RKO (cell line): ENCODE measurements at regions not wholly inside any gene's neighbourhood (a gene's known extent, or its start where the extent isn't known, plus 50 kb on each side); places are given as distances from the start of the nearest gene placed in this dataset.
A peak's percentile ranks its signal among the peaks of the same experiment; 100 is the strongest.

Experiments
- DNase-seq: peaks from one replicate; pipeline ENCODE4 v3.0.0-alpha.2; 2016; ENCODE audit warnings: low spot score

DNA sequence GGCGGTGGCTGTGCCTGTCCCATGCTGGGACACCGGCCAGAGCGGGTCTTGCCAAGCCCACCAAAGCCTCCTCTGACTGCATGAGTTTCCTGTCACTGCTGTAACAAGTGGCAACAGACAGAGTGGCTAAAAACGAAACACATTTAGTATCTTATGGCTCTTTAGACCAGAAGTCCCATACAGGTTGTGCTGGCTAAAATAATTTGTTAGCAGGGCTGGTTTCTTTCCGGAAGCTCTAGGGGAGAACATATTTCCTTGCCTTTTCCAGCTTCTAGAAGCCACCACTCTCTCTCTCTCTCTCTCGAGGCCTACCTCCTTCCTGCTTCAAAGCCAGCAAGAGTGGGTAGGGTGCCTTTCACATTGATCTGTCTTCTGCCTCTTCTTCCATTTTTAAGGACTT, 171.6 kb upstream of the PLPP4 start:
- no peak for DNase-seq

DNA sequence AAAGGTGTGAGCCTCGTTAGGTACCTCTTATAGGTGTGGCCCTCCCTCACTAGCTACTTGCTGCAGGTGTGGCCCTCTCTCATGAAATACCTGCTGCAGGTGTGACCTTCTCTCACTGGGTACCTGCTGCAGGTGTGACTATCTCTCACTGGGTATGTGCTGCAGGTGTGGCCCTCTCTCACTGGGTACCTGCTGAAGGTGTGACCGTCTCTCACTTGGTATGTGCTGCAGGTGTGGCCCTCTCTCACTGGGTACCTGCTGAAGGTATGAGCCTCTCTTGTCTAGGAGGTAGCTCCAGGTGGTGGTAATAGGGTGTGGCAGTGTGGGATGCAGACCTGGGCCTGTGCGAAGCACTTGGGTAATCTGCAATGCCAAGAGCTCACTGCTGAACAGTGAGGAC, 170.7 kb upstream of the PLPP4 start:
- DNase-seq: no peak

DNA sequence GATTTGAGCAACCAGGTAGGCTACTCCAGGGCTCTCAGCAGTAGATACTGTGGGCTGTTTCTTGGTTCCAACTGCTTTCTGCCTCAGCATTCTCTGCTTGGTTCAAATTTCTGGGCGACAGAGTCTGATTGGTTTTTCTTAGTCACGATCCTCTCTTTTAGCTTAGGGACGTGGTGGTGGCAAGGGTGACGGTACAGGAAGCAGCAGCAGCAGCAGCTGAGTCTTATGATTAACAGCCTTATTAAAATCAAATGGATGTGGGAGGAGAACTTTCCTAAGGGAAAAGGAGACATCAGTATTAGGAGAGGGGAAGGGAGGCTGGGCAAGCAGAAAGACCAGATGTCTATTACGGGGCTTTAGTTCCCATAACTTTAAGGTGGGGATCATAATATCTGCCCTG, 156.5 kb upstream of the PLPP4 start:
- no peak for DNase-seq

DNA sequence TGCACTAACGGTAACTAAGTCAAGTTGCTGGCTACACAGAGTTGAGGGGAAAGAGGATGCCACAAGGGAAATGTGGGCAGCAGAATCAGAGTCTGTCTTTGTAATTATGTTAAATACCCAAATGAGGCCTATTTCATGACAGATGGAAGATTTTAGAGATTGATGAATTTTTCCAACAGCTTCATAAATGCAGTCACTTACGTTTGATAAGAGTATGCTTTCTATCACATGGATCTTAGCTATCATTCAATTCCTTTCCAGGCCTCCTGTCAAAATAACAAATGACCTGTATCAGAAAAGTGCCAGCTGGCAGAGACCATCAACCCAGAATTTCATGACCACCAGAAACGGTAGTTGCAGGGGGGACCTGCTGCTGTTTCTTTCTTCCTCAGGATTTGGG, 148.4 kb upstream of the PLPP4 start:
- no peak for DNase-seq

DNA sequence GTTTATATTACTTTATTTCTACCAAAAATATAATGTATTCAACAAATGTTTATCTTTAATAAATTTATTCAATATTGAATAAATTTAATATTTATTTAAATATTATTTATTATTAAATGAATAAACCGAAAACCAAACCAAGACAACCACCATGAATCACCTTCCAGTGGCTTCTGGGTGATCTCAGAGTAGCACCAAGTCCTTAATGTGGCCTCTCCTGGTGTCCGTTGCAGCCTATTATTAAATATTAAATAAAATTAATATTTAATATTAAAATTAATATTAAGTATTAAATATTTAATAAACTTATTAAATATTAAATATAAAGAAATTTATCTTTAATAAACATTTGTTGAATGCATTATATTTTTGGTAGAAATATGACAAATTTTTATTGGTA, 143.3 kb upstream of the PLPP4 start:
- DNase-seq: no peak

DNA sequence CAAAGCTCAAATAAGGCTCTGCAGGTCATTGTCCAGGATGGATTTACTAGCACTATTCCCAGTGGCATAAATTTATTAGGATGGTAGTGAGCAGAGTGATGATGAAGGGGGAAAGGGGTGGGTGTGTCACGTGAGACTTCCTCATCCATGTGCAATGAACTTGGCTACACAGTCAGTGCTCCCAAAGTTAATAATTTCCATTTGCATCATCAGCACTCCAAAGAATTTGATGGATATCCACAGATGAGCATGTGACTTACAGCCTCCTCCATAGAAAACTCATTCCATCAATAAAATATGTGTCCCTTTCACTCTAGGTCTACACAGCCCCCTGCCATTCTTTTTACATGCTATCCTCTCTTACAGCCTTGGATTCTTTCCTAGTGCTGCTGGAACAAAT, 142.6 kb upstream of the PLPP4 start:
- DNase-seq: no peak

DNA sequence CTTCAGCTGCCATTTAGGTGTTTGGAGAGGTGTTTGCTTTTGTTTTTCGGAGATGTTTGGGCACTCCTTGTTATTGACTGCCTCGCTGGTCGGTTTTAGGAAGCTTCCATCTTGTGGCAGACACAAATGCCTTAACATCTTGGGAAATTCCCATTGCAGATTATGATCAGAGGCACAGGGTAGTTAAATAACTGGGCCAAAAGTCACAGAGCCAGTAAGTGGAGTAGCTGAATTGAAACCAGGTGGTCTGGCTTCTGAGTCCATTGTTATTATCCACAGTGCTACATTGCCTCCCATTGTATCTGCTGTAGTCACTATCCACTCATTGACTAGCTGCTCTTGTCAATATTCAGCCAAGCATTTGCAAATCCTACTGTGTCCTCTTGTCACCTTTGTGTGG, 138.2 kb upstream of the PLPP4 start:
- no peak for DNase-seq

DNA sequence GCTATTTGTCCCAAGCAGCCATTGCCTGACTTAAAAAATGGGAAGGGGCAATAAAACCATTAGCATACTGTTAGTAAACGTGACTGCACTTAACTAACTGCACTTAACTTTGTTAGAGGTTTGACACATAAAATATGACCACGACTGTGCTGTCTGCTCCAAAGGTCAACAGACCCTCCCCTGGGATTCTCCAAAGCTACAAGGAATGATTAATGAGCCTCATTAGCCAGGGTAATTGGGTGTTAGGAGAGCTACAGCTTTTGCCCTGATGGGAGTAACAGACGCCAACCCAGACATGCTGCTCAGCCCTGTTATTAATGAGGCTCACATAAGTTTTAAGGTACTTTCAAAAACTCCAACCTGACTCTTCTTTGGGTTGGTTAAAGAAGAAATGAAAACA, 129.4 kb upstream of the PLPP4 start:
- DNase-seq: no peak

DNA sequence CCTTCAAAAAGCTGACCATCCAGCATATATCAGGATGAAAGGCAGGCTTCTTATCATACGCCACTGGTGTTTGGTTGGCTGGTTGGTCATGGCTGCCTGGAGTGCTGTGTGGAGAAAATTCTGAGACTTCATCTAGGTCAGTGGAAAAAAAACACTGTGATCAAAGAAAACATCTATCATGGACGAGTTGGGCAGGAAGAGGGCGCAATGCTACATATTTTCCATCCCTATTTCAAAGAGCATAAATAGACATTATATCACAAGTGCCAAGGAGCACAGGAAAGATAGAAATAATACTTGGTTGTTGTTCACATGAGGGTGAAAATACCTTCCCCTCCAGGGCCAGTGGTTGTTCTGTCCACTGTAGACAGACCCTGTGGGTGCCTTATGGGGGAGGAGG, 128.4 kb upstream of the PLPP4 start:
- DNase-seq: no peak

DNA sequence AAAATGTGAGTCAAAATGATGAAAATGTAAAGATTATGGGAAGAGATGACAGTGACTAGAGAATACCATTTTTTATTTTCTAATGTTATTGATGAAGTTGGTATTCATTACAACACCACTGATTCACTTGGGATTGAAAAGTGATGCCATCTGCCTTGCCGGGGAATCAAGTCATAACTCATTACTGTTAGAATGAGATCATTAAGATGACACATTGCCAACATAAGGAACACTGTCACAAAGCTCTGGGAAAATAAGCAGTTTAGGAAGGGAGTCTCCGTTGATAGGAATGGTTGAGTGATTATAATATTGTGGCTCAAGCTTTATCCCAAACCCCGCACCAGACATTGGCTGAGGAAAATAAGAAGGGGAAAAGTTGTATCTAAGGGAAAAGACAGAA, 121.5 kb upstream of the PLPP4 start:
- DNase-seq: no peak

DNA sequence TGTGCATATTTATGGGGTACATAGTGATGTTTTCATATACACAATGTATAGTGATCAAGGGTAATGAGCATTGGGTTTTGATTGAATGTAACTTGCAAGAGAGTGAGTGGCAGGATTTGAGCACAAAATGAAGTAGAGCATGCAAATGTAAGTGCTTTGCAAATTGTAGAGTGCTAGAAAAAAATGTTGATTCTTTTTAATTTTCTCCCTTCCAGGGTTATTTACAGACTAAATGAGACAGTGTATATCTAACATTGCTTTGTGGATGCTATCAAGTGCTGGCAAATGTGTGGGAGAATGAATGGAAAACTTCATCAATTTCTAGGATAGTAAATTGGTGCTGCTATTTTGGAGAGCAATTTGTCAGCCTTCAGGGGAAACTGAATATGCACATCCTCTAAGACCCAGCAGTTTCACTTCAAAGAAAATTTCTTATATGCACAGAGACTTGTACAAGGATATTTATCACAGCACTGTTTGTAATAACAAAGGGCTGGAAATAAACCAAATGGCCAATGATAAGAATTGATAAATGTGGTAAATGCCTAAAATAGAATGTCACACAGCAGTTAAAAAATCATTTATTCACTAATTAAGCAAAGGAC, 120.6 kb upstream of the PLPP4 start:
- DNase-seq: no peak

DNA sequence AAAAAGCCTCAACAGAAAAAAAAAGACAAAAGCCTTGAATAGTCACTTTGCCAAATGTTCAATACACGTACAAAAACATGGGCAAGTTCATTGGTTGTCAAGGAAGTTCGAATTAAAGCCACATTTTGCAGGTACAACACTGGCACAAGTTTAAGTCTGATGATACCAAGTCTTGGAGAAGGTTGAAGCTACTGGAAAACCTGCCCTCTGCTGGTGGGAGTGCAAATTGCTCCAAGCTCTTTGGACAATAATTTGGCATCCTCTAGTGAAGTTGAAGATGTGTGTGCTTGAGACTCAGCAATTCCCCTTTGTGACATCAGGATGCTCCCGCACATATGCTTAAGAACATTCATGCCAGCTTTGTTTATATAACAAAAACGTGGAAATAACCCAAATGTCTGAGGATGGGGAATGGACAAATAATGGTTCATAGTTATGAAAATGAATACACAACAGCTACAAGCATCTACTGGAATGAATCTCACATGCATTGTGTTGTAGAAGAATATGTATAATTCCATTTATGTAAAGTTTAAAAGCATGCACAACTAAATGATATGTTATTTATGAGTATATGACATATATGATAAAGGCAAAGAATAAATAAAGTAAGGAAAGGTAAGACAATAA, 120.0 kb upstream of the PLPP4 start:
- DNase-seq: peak; percentile 45

DNA sequence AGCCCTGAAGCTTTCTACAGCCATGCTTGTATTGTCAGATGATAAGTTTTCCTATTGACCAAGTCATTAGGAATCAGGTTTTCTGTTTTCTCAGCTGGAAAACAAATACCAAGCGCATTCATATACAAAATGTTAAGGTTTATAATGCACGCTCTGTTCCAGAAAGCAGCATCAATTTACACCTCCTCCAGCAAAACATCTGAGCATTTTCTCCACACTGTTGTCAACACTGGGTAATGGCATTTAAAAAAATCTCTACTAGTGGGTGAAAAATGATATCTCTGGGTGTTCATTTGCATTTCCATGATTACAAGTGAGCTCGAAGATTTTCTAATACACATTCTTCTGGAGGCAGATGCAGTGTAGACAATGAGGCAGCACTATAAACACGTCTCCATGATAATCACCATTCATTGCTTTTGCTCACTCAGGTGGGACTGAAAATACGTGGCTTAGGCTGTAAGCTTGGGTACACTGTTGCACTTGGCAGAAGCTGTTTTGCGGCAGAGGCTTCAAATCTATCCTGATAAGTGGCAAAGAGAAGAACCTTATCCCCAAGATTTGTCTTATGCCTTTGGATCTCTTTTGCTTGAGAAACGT, 114.8 kb upstream of the PLPP4 start:
- no peak for DNase-seq

DNA sequence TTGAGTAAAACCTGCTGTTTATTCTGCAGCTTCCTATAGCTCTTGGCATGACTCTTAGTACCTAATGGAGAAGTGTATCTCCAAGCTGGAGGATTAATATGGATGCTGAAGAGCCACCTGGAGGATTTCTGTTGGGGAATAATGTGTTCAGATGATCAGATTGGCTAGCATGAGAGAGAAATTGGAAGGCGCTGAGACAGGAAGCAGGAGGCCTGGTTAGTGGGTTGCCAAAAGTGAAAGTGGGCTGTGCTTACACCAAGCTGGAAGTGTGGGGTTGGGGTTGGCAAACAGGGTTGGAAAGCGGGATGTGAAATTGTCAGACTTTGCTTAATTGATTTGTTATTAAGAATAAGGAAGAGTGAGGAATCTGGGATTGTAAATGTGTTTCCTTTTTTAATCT, 111.8 kb upstream of the PLPP4 start:
- DNase-seq: no peak

DNA sequence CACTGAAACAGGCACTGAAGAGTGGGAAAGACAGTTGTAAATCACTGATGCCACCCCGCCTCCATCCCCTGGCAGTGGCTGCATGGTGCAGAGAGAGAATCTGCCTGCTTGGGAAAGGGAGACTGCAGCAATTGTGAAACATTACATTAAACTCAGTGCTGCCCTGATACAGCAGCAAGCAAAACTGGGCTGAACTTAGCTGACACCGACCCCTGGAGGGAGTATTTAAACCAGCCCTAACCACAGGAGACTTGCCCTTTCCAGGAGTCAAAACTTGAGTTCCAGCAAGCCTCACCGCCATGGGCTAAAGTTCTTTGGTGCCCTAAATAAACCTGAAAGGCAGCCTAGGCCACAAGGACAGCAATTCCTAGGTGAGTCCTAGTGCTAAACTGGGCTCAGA, 109.4 kb upstream of the PLPP4 start:
- DNase-seq: no peak

DNA sequence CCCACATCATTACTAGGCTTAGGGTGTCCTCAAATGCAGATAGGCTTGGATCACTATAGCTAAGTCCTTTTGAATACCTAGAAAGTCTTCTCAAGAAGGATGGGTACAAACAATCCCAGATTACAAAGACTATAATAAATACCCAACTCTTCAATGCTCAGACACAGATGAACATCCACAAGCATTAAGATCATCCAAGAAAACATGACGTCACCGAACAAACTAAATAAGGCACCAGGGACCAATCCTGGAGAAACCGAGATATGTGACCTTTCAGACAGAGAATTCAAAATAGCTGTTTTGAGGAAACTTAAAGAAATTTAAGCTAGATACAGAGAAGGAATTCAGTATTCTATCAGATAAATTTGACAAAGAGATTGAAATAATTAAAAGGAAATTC, 108.0 kb upstream of the PLPP4 start:
- DNase-seq: no peak

DNA sequence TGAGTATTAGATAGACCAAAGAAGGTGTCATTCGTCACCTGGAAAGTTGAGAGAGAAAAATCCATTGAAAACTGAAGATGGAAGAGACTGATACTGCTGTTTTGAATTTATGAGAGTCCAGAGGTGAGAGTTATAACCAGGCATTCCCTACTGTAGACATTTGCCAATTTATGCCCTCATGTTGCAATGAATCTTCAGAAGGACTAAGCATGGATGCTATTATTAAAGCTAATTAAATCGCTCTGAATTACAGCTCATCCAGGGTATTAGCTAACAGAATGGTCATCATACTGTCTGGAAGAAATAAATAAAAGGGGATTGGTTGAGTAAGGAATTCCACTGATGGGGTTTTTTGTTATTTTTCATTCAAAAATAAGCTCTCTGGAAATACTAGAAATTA, 101.6 kb upstream of the PLPP4 start:
- DNase-seq: no peak

DNA sequence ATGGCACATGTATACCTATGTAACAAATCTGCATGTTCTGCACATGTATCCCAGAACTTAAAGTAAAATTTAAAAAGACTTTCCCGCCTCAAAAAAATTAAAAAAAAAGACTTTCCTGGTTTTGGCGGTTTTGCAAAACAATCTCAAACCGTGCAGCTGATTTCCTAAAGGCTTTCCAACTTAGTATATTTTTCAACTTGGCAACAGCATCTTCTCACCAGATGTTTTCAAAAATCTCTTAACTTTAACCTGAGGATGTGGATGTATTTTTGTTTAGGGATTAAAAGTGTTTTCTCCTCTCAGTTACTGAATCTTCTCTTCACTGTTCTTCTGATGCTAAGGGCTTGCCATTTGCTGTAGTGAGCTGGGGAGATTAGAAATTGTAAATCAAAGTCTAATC, 96.5 kb upstream of the PLPP4 start:
- DNase-seq: no peak

DNA sequence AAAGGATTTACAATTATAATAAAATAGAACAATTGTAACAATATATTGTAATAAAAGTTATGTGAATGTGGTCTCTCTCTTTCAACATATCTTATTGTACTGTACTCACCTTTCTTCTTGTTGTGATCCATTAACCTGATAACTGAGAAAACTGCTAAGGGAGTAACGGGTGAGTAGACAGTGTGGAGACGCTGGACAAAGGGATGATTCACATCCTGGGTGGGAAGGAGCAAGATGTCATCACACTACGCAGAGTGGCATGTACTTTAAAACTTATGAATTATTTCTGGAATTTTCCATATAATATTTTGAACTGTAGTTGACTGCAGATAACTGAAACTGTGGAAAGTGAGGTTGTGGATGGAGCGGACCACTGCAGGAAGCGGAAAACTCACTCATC, 91.2 kb upstream of the PLPP4 start:
- DNase-seq: peak; percentile 18

DNA sequence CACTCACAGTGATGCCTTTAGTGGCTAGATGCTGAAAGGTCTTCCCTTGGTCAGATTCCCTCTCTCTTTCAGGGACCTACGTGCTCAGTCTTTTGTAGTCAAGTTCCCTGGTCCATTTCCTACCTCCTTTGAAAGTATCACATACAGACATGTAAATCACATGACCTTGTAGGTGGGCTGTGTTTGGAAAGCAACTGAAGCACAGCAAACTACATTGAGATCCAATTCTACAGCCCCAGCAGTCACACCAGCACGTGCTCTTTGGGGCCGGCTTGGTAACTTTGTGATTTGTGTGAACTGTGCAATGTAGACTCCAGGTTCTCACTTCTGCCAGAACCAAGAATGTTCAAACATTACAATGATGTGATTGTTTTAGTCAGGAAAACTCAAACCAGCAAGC, 89.7 kb upstream of the PLPP4 start:
- no peak for DNase-seq

DNA sequence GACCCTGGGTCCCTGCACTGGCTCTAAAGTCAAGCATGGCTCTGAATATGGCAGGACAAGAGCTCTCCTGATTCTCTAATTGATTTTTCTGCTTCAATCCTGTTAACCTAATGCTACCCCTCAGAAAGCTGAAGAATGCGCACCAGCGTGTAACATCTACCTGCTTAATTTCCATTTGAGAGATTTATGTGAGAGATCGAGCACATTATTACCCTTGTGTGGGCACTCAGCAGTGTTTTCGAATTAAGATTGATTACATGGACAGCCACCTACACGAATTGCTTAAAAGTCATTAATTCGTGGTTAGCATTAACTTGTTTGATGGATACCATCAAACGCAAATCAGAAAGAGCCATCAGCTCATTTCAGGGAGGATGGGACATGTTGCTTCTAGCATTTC, 88.7 kb upstream of the PLPP4 start:
- no peak for DNase-seq

DNA sequence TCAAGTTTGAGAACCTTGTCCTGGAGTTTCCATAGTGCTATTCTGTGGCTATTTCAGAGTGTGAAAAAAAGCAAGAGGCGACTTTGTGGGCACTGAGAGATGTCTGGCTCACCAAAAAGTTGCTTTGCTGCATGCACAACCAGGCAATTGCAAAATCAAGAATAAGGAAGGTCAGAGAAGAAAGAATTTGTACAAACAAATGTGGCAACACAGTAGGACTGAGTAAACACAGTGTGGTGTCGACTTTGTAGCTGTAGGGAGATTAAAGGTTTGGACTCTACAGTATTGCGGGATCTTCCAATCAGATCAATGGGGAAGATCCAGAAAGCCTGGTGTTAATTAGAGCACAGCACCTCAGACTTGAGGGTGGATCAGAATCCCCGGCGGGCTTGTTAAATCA, 88.1 kb upstream of the PLPP4 start:
- DNase-seq: no peak

DNA sequence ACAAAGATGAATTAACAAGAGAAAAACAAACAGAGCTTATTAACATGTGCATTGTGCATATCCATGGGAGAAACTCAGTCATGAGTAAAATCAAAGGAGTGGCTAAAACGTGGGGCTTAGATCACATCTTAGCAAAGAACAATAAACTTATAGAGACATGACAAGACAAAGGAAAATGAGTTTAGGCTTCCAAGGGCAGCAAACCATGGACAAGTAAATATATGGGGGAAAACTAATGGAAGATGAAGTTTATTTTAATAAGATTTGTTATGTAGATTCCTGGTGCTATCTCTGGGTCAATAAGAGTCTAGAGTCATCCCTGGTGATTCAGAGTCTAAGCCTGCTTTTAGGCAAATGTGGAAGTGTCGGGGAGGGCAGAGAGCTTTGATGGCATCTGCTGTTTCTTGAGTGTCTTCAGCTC, 87.2 kb upstream of the PLPP4 start:
- no peak for DNase-seq

DNA sequence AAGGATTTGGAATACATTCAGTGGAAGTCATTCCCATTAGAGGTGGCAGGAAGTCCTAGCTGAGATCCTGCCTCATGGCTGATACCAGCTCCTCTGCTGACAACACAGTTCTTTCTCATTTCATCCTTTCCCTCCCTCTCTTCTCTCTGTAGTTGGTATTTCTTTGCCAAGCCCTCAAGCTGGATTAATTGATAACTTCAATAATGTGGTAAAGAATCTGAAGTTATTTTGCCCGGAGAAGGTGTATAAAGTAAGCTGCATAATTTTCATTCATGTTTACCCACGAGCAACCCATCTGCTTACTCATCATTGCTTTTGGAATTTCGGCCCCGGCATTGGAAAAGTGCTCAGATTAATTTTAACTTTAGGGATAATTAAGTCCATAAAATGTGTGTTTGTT, 85.2 kb upstream of the PLPP4 start:
- DNase-seq: no peak
